ENCODE measurements at regions not wholly inside any gene's neighbourhood (a gene's known extent, or its start where the extent isn't known, plus 50 kb on each side); places are given as distances from the start of the nearest gene placed in this dataset.

DNA sequence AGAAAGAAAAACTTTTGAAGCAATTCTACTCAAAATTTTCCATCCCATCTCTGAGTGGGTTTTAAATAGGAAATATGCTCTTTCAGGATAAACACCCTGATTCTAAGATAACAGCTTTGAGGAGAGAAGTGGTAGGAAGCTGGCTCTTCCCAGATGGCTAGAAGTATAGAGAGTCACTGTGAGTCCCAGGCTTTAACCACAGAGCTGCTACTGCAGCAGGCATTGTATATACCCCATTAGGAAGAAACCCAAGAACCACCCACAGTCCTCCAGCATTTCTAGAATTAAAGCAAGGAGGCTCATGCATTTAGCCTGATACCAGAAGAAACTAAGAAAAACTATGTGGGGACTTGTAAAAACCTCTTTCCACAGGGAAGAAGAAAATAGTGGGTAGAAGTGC lies 1405.6 kb upstream of the TENM4 start:
- intact Hi-C loops (cut with DNase I), result no loop called here
- H3K4me1 ChIP-seq (replicated peaks in 1 of 2), result no peaks in the 10 kb centered on the region
- no peak for DNase-seq
- no peak overlapping the region for H3K27ac ChIP-seq
- H3K27me3 ChIP-seq, result no peaks in the 10 kb centered on the region
- peaks cover 0 to 4% of the 10 kb centered on the region in 2 donors for H3K36me3 ChIP-seq (replicated peaks in 1 of 2)
- H3K9me3 ChIP-seq (replicated peaks in 1 of 3), result no peaks in the 10 kb centered on the region
- no peak overlapping the region for H3K4me3 ChIP-seq
- TF ChIP-seq POLR2A (IDR thresholded peaks at IDR 0.05), result no peak
- TF ChIP-seq, protein P1, sequence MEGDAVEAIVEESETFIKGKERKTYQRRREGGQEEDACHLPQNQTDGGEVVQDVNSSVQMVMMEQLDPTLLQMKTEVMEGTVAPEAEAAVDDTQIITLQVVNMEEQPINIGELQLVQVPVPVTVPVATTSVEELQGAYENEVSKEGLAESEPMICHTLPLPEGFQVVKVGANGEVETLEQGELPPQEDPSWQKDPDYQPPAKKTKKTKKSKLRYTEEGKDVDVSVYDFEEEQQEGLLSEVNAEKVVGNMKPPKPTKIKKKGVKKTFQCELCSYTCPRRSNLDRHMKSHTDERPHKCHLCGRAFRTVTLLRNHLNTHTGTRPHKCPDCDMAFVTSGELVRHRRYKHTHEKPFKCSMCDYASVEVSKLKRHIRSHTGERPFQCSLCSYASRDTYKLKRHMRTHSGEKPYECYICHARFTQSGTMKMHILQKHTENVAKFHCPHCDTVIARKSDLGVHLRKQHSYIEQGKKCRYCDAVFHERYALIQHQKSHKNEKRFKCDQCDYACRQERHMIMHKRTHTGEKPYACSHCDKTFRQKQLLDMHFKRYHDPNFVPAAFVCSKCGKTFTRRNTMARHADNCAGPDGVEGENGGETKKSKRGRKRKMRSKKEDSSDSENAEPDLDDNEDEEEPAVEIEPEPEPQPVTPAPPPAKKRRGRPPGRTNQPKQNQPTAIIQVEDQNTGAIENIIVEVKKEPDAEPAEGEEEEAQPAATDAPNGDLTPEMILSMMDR (IDR thresholded peaks at IDR 0.05), result no peak

DNA sequence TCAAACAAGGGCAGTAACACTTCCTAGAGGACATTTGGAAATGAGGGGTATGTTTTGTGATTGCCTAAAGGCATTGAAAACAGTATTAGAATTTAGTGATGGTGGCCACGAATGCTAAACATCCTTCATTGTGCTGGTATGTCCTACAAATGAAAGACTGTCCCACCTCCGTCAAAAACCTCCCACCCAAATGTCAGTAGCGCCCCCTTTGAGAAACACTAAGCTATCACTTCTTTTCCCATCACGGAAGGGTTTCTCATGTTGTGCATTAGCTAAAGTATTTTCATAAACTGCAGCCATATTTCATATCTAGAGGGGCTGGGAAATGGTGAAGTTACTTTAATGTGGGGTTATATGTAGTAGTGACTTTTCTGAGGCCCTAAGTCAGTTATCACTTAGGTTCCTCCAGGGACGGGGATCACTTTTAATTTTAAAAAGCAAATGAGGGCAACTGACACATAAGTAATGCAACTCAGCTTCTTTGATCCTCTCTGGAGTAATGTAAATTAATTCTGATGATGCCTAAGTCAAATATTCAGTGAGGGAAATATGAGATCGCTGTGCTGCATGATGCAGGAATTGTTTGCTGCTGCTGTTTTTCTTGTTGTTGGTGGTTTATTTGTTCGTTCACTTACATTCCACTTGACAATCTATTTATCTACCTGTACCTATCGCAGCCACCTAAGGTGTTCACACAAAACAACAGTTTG lies 1403.4 kb upstream of the TENM4 start:
- no peaks in the 10 kb centered on the region for H3K4me1 ChIP-seq (replicated peaks in 1 of 2)
- no peaks in the 10 kb centered on the region for H3K9me3 ChIP-seq (replicated peaks in 1 of 3)
- 84 to 89% (median 87%) methylated on average over 8 of the region's 8 CpGs for WGBS, 4 donors
- no peak overlapping the region for H3K4me3 ChIP-seq
- no peaks in the 10 kb centered on the region for H3K27me3 ChIP-seq
- TF ChIP-seq, protein P1 (IDR thresholded peaks at IDR 0.05), result no peak
- TF ChIP-seq POLR2A (IDR thresholded peaks at IDR 0.05), result no peak
- no peak overlapping the region for H3K27ac ChIP-seq
- no peak for DNase-seq
- intact Hi-C loops (cut with DNase I), result no loop called here
- H3K36me3 ChIP-seq (replicated peaks in 1 of 2), result peaks cover 0 to 4% of the 10 kb centered on the region in 2 donors

DNA sequence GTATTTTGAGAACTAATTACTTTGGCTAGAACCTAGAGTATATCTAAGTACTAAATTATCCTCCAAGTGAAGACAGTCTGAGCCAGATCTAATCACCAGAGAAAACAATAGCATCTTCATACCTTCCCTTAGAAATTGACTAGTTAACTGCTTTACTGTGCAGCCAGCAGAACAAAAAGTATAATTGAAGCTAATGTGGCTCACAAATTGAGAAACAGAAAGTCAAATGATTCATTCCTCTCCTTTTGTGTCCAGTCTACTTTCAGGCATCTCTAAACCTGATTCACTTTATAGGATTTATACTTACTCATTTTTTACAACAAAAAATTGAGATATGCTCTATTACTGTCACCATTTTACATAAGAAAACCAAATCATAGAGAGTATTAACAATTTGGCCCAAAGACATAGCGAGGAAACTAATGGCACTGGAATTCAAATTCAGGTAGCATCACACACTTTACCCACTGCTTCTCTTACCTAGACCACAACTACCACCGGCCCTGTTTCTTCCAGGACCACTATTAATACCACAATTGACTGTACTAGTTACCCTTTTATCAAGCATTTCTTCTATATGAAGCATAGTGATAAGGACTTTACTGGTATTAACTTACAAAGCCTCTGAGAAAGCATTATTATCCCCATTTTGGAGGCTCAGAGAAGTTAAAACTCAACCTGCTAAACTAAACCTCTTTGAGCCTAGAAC lies 1402.6 kb upstream of the TENM4 start:
- intact Hi-C loops (cut with DNase I), result no loop called here
- H3K9me3 ChIP-seq (replicated peaks in 1 of 3), result no peaks in the 10 kb centered on the region
- H3K4me3 ChIP-seq, result no peak overlapping the region
- no peak overlapping the region for H3K27ac ChIP-seq
- H3K36me3 ChIP-seq (replicated peaks in 1 of 2), result peaks cover 0 to 2% of the 10 kb centered on the region in 2 donors
- DNase-seq, result no peak
- H3K4me1 ChIP-seq (replicated peaks in 1 of 2), result no peaks in the 10 kb centered on the region
- 82 to 90% (median 89%) methylated on average over 2 of the region's 2 CpGs for WGBS, 4 donors
- no peaks in the 10 kb centered on the region for H3K27me3 ChIP-seq
- TF ChIP-seq, protein P1 (IDR thresholded peaks at IDR 0.05), result no peak
- no peak for TF ChIP-seq POLR2A (IDR thresholded peaks at IDR 0.05)

DNA sequence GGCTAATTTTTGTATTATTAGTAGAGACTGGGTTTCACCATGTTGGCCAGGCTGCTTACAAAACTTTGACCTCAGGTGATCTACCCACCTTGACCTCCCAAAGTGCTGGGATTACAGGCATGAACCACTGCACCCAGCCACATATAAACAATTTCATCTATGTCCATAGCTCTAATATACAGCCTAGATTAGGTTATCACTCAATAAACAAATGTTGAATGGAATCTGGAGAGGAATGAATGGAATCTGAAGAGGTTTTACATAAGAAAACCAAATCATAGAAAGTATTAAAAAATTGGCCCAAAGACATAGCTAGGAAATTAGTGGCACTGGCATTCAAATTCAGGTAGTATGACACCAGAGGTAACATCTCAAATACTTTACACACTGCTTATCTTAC lies 1401.4 kb upstream of the TENM4 start:
- intact Hi-C loops (cut with DNase I), result no loop called here
- Histone ChIP-seq H3K4me3 (no peak overlapping the region), H3K27me3 (no peaks in the 10 kb centered on the region), H3K9me3 (replicated peaks in 1 of 3) (no peaks in the 10 kb centered on the region), H3K4me1 (replicated peaks in 1 of 2) (no peaks in the 10 kb centered on the region), H3K27ac (no peak overlapping the region), H3K36me3 (replicated peaks in 1 of 2) (no peaks in the 10 kb centered on the region)
- no peak for DNase-seq
- TF ChIP-seq, protein P1 (IDR thresholded peaks at IDR 0.05), result no peak
- no peak for TF ChIP-seq POLR2A (IDR thresholded peaks at IDR 0.05)

All from adrenal gland (tissue), 9 donors.